ENCODE measurements at regions not wholly inside any gene's neighbourhood (a gene's known extent, or its start where the extent isn't known, plus 50 kb on each side); places are given as distances from the start of the nearest gene placed in this dataset.

- H3K4me3 ChIP-seq (replicated peaks; ENCODE audit: low read depth, low read length), result no peak overlapping the region
- TF ChIP-seq CTCF (IDR thresholded peaks at IDR 0.05; ENCODE audit: low read depth, low read length, missing control alignments), result no peak
- DNase-seq (ENCODE audit: extremely low read depth, low read depth), result no peak
These were observed 51.0 kb upstream of the ZFP64 start for GRCh38 chr20:52242237-52243230.

Data from HFF-Myc (cell line).